SJSA1 (cell line): ENCODE measurements at regions not wholly inside any gene's neighbourhood (a gene's known extent, or its start where the extent isn't known, plus 50 kb on each side); places are given as distances from the start of the nearest gene placed in this dataset.

Source experiments
- DNase-seq, 2 experiments: peaks; one replicate each; pipeline ENCODE4 v3.0.0-alpha.2; 2015 to 2020; ENCODE audit warnings: low spot score in 2 of 2, low read depth in 1 of 2
- H3K27ac ChIP-seq: fragments of 250-450 bp; sonication (Bioruptor Pico); 2 replicates; pipeline ENCODE4 v1.5.1; 2020; ENCODE audit warnings: mild to moderate bottlenecking, moderate library complexity
- H3K27me3 ChIP-seq: fragments of 250-450 bp; sonication (Bioruptor Pico); replicated peaks from 2 replicates; pipeline ENCODE4 v1.5.1; 2020; ENCODE audit warnings: mild to moderate bottlenecking, moderate library complexity
- H3K36me3 ChIP-seq: fragments of 250-450 bp; sonication (Bioruptor Pico); 2 replicates; pipeline ENCODE4 v1.5.1; 2020; ENCODE audit warnings: mild to moderate bottlenecking
- H3K4me1 ChIP-seq: fragments of 250-450 bp; sonication (Bioruptor Pico); replicated peaks from 2 replicates; pipeline ENCODE4 v1.6.1; 2021; ENCODE audit warnings: mild to moderate bottlenecking
- H3K4me3 ChIP-seq: fragments of 250-450 bp; sonication (Bioruptor Pico); 2 replicates; pipeline ENCODE4 v1.5.1; 2020; ENCODE audit warnings: mild to moderate bottlenecking
- H3K9me3 ChIP-seq: fragments of 250-450 bp; sonication (Bioruptor Pico); replicated peaks from 2 replicates; pipeline ENCODE4 v1.5.1; 2020; ENCODE audit warnings: mild to moderate bottlenecking

- Histone ChIP-seq H3K27ac (no peak overlapping the region), H3K36me3 (no peaks in the 10 kb centered on the region), H3K9me3 (no peaks in the 10 kb centered on the region), H3K4me3 (no peak overlapping the region), H3K27me3 (no peaks in the 10 kb centered on the region), H3K4me1 (no peaks in the 10 kb centered on the region)
- DNase-seq, result no peak
Measured at GRCh38 chr9:13429301-13430190, 150.1 kb upstream of the MPDZ start.

- DNase-seq, result no peak
- Histone ChIP-seq H3K4me3 (no peak overlapping the region), H3K27me3 (no peaks in the 10 kb centered on the region), H3K36me3 (no peaks in the 10 kb centered on the region), H3K4me1 (no peaks in the 10 kb centered on the region), H3K27ac (no peak overlapping the region), H3K9me3 (no peaks in the 10 kb centered on the region)
Measured at GRCh38 chr9:13428766-13429165, 149.3 kb upstream of the MPDZ start.

- Histone ChIP-seq H3K27me3 (no peaks in the 10 kb centered on the region), H3K4me1 (no peaks in the 10 kb centered on the region), H3K9me3 (no peaks in the 10 kb centered on the region), H3K36me3 (no peaks in the 10 kb centered on the region), H3K27ac (no peak overlapping the region), H3K4me3 (no peak overlapping the region)
- peak in 1 of 2 experiments; percentile 10 for DNase-seq
Measured at GRCh38 chr9:13427587-13427986, 148.1 kb upstream of the MPDZ start.

GRCh38 chr9:13426606-13427005 lies 147.1 kb upstream of the MPDZ start:
- Histone ChIP-seq H3K4me3 (no peak overlapping the region), H3K27me3 (no peaks in the 10 kb centered on the region), H3K27ac (no peak overlapping the region), H3K36me3 (no peaks in the 10 kb centered on the region), H3K9me3 (no peaks in the 10 kb centered on the region), H3K4me1 (no peaks in the 10 kb centered on the region)
- no peak for DNase-seq

- Histone ChIP-seq H3K27me3 (no peaks in the 10 kb centered on the region), H3K9me3 (no peaks in the 10 kb centered on the region), H3K4me1 (no peaks in the 10 kb centered on the region), H3K4me3 (no peak overlapping the region), H3K36me3 (no peaks in the 10 kb centered on the region), H3K27ac (no peak overlapping the region)
- DNase-seq, result no peak
Measured at GRCh38 chr9:13424872-13425271, 145.4 kb upstream of the MPDZ start.

- Histone ChIP-seq H3K27me3 (no peaks in the 10 kb centered on the region), H3K4me3 (no peak overlapping the region)
Measured at GRCh38 chr9:13424204-13424603, 144.7 kb upstream of the MPDZ start.

GRCh38 chr9:13414349-13414748 lies 134.9 kb upstream of the MPDZ start:
- Histone ChIP-seq H3K4me1 (no peaks in the 10 kb centered on the region), H3K36me3 (no peaks in the 10 kb centered on the region), H3K27ac (no peak overlapping the region), H3K4me3 (no peak overlapping the region), H3K9me3 (no peaks in the 10 kb centered on the region), H3K27me3 (no peaks in the 10 kb centered on the region)
- no peak for DNase-seq

More at GRCh38 chr9:13424204-13424603, 144.7 kb upstream of the MPDZ start:
- Histone ChIP-seq H3K9me3 (no peaks in the 10 kb centered on the region), H3K36me3 (no peaks in the 10 kb centered on the region), H3K4me1 (no peaks in the 10 kb centered on the region), H3K27ac (no peak overlapping the region)
- DNase-seq, result no peak

DNA sequence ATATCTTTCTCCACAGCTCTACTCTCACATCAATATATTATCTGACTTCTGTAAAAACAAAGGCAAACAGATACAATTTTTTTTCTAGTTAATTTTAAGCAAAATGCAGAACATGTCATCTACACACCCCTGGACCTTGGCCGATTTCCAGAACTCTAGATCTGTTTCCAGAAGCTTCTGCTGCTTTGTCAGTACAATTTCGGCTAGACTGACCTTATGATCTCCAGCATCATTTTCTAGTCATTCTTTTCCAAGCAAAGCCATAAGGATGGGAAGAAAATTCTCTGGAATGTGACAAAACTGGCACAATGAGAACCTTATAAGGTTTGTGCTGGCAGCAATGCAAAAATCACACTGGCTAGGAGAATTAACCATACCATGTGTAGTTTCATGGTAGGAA lies 132.8 kb upstream of the MPDZ start:
- no peaks in the 10 kb centered on the region for H3K27me3 ChIP-seq
- H3K36me3 ChIP-seq, result no peaks in the 10 kb centered on the region
- H3K27ac ChIP-seq, result no peak overlapping the region
- DNase-seq, result no peak
- H3K9me3 ChIP-seq, result no peaks in the 10 kb centered on the region
- no peaks in the 10 kb centered on the region for H3K4me1 ChIP-seq
- no peak overlapping the region for H3K4me3 ChIP-seq

- Histone ChIP-seq H3K27ac (no peak overlapping the region), H3K4me1 (no peaks in the 10 kb centered on the region)
Measured at GRCh38 chr9:13411791-13412190, 132.3 kb upstream of the MPDZ start.

GRCh38 chr9:13410566-13411031 lies 131.1 kb upstream of the MPDZ start:
- no peaks in the 10 kb centered on the region for H3K9me3 ChIP-seq
- H3K4me1 ChIP-seq, result no peaks in the 10 kb centered on the region
- no peak overlapping the region for H3K4me3 ChIP-seq
- no peaks in the 10 kb centered on the region for H3K36me3 ChIP-seq
- H3K27me3 ChIP-seq, result no peaks in the 10 kb centered on the region
- no peak overlapping the region for H3K27ac ChIP-seq
- peak in 1 of 2 experiments; percentile 4 for DNase-seq

More at GRCh38 chr9:13411791-13412190, 132.3 kb upstream of the MPDZ start:
- Histone ChIP-seq H3K4me3 (no peak overlapping the region), H3K36me3 (no peaks in the 10 kb centered on the region), H3K27me3 (no peaks in the 10 kb centered on the region), H3K9me3 (no peaks in the 10 kb centered on the region)
- DNase-seq, result no peak

GRCh38 chr9:13397661-13398060 lies 118.2 kb upstream of the MPDZ start:
- Histone ChIP-seq H3K27ac (no peak overlapping the region), H3K4me1 (no peaks in the 10 kb centered on the region), H3K9me3 (no peaks in the 10 kb centered on the region), H3K4me3 (no peak overlapping the region), H3K27me3 (no peaks in the 10 kb centered on the region), H3K36me3 (no peaks in the 10 kb centered on the region)
- no peak for DNase-seq

- no peak for DNase-seq
- no peaks in the 10 kb centered on the region for H3K36me3 ChIP-seq
- H3K27ac ChIP-seq, result no peak overlapping the region
- H3K4me3 ChIP-seq, result no peak overlapping the region
- no peaks in the 10 kb centered on the region for H3K4me1 ChIP-seq
- no peaks in the 10 kb centered on the region for H3K9me3 ChIP-seq
- no peaks in the 10 kb centered on the region for H3K27me3 ChIP-seq
Measured at GRCh38 chr9:13397220-13397619, 117.7 kb upstream of the MPDZ start.

DNA sequence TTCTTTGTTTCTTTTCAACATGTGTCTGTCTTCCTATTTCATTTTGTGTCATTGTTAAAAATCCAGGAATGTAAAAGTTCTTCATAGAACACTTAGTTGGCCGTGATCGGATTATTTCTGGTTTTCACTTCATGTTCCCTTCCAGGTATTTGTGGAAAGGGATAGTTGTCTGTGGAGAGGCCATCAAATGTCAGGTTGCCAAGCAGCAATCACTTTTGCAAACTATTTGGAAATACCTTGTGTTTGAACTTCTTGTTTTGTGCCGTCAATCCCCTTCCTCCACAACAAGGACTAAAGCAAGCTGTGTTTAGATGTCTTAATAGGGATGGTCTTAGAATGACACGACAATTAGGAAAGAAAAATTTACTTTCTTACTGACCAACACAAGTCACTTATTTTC lies 116.9 kb upstream of the MPDZ start:
- DNase-seq, result no peak
- no peaks in the 10 kb centered on the region for H3K27me3 ChIP-seq
- H3K4me3 ChIP-seq, result no peak overlapping the region
- H3K4me1 ChIP-seq, result no peaks in the 10 kb centered on the region
- H3K27ac ChIP-seq, result no peak overlapping the region
- no peaks in the 10 kb centered on the region for H3K36me3 ChIP-seq
- no peaks in the 10 kb centered on the region for H3K9me3 ChIP-seq

- Histone ChIP-seq H3K4me1 (no peaks in the 10 kb centered on the region), H3K4me3 (no peak overlapping the region)
- DNase-seq, result no peak
Measured at GRCh38 chr9:13395156-13395555, 115.7 kb upstream of the MPDZ start.

More at GRCh38 chr9:13395156-13395555, 115.7 kb upstream of the MPDZ start:
- Histone ChIP-seq H3K36me3 (no peaks in the 10 kb centered on the region), H3K27me3 (no peaks in the 10 kb centered on the region), H3K9me3 (no peaks in the 10 kb centered on the region), H3K27ac (no peak overlapping the region)
